ENCODE measurements at regions not wholly inside any gene's neighbourhood (a gene's known extent, or its start where the extent isn't known, plus 50 kb on each side); places are given as distances from the start of the nearest gene placed in this dataset.

DNA sequence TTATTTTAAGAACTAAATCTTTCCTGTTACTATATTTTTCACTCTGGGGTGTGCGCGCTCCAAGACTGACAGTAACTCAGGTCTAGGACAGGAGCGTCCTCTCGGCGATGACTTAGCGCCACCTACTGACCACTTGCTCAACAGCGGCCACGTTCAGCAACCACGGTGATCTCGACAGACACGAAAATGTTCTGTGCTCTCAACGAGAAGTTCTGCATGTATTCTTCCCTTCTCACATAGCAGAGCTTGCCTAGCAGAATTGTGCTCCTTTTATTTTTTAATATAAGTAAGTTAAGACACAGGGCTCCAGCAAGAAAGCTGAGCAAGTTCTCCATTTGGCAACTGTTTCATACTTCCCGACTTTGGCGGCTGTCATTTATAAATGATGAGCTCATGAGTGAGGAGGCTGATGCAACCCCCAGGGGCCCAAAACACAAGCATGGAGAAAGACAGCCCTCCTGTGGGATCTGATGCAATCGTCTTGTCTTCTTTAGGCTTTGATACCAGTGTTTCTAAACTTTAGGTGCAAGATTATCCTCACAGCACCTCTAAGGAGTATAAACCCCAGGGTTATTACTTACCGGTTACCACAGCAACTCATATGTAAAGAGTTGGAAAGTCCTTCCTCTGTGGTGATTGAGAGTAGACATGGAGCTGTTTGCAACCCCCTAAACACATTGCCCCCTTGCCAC, 92.6 kb downstream of the HHIPL2 start:
- H3K4me1 ChIP-seq, result peaks cover 7 to 9% (median 8%) of the 10 kb centered on the region in 4 donors
- peaks cover 0 to 17% (median 10%) of the 10 kb centered on the region in 4 donors for H3K9me3 ChIP-seq
- TF ChIP-seq, protein P1, sequence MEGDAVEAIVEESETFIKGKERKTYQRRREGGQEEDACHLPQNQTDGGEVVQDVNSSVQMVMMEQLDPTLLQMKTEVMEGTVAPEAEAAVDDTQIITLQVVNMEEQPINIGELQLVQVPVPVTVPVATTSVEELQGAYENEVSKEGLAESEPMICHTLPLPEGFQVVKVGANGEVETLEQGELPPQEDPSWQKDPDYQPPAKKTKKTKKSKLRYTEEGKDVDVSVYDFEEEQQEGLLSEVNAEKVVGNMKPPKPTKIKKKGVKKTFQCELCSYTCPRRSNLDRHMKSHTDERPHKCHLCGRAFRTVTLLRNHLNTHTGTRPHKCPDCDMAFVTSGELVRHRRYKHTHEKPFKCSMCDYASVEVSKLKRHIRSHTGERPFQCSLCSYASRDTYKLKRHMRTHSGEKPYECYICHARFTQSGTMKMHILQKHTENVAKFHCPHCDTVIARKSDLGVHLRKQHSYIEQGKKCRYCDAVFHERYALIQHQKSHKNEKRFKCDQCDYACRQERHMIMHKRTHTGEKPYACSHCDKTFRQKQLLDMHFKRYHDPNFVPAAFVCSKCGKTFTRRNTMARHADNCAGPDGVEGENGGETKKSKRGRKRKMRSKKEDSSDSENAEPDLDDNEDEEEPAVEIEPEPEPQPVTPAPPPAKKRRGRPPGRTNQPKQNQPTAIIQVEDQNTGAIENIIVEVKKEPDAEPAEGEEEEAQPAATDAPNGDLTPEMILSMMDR (IDR thresholded peaks at IDR 0.05), result peak; percentile 76 to 86 (median 78)
- no peak for TF ChIP-seq POLR2A (IDR thresholded peaks at IDR 0.05)
- H3K27ac ChIP-seq, result no peak overlapping the region
- ATAC-seq (ENCODE audit: low FRiP score in 2 of 2), result peak; percentile 85 to 95
- no peaks in the 10 kb centered on the region for H3K27me3 ChIP-seq
- peak overlapping the region in 1 of 4 donors; percentile 22 for H3K4me3 ChIP-seq
- 0 to 4% methylated on average over 16 of the region's 16 CpGs for WGBS, 2 donors
- DNase-seq, result peak in 1 of 2 donors; percentile 79
- H3K36me3 ChIP-seq, result no peaks in the 10 kb centered on the region

DNA sequence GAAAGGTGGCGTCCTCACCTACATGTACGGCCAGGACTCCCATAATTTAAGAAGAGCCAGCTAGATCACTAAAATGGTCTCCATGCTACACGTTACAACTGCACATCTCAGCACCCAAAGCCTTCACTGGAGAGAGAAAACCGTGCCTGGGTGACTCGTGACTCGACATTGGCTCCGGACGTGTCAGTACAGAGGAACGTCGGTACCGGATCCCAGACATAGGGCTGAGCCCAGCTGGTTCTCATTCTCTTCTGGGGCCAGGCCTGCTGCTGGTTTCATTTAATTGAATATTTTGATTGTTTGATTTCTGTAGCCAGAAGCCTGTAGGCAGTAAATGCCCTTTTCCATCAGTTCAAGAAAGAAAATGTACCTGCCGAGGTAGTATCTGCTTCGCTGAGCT, 93.1 kb downstream of the HHIPL2 start:
- peak; percentile 20 to 74 for ATAC-seq (ENCODE audit: low FRiP score in 2 of 2)
- TF ChIP-seq POLR2AphosphoS5 (IDR thresholded peaks at IDR 0.05) (no peak), EP300 (IDR thresholded peaks at IDR 0.05) (no peak), POLR2A (IDR thresholded peaks at IDR 0.05) (no peak)
- TF ChIP-seq, protein P1 (IDR thresholded peaks at IDR 0.05), result no peak
- H3K36me3 ChIP-seq, result no peaks in the 10 kb centered on the region
- no peaks in the 10 kb centered on the region for H3K27me3 ChIP-seq
- H3K4me1 ChIP-seq, result peaks cover 7 to 9% (median 8%) of the 10 kb centered on the region in 4 donors
- WGBS, 2 donors, result 42 to 52% methylated on average over 13 of the region's 13 CpGs
- H3K4me3 ChIP-seq, result peak overlapping the region in 1 of 4 donors; percentile 22
- no peak overlapping the region for H3K27ac ChIP-seq
- no peak for DNase-seq
- H3K9me3 ChIP-seq, result peaks cover 0 to 17% (median 10%) of the 10 kb centered on the region in 4 donors

DNA sequence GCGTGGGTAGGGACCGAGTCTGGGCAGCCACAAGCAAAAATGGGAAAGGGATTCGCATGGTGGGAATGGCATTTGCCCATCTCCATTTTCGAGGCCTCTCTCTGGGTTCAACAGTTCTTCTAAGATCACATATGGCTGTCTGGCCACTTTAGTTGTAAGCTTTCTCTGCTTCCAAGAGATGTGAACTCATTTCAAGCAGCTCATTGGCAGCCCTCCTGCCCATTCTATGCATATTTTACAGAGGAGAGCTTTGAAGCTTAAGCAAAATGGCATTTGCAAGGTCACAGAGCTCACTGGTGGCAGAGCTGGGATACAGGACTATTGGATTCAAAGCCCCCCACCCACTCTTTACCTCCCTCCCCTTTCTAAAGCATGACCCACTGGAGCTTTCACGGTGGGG, 93.7 kb downstream of the HHIPL2 start:
- Histone ChIP-seq H3K4me3 (no peak overlapping the region), H3K27ac (no peak overlapping the region), H3K4me1 (peaks cover 7 to 9% (median 8%) of the 10 kb centered on the region in 4 donors), H3K36me3 (no peaks in the 10 kb centered on the region), H3K9me3 (peaks cover 0 to 17% (median 10%) of the 10 kb centered on the region in 4 donors), H3K27me3 (no peaks in the 10 kb centered on the region)
- no peak for DNase-seq
- TF ChIP-seq, protein P1 (IDR thresholded peaks at IDR 0.05), result no peak
- TF ChIP-seq POLR2A (IDR thresholded peaks at IDR 0.05) (no peak), POLR2AphosphoS5 (IDR thresholded peaks at IDR 0.05) (no peak), EP300 (IDR thresholded peaks at IDR 0.05) (no peak)
- no peak for ATAC-seq (ENCODE audit: low FRiP score in 2 of 2)
- 87 to 89% methylated on average over 5 of the region's 5 CpGs for WGBS, 2 donors

DNA sequence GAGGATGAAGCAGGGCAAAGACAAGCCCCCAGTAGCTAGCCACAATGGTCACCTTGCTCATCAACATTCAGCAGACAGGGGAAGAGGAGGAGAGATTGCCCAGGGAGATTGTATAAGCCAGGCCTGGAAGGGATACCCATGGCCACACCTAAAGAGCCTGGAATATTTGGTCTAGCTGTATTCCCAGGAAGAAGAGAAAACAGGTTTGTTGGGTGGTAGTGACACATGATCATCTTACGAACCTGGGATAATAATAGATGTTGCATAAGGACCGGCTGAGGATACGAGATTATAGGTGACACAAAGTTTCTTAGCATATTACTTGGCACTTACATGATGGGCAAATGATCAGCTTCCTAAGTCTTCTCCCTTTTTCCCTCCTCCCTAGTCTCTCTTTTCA, 95.9 kb downstream of the HHIPL2 start:
- peaks cover 0 to 2% (median 2%) of the 10 kb centered on the region in 4 donors for H3K9me3 ChIP-seq
- H3K27ac ChIP-seq, result no peak overlapping the region
- ATAC-seq (ENCODE audit: low FRiP score in 2 of 2) (no peak), DNase-seq (no peak)
- TF ChIP-seq POLR2A (IDR thresholded peaks at IDR 0.05), result no peak
- H3K4me3 ChIP-seq, result no peak overlapping the region
- peaks cover 7 to 9% (median 8%) of the 10 kb centered on the region in 4 donors for H3K4me1 ChIP-seq
- no peaks in the 10 kb centered on the region for H3K36me3 ChIP-seq
- 73% methylated on average over 3 of the region's 3 CpGs for WGBS, 2 donors
- H3K27me3 ChIP-seq, result no peaks in the 10 kb centered on the region

DNA sequence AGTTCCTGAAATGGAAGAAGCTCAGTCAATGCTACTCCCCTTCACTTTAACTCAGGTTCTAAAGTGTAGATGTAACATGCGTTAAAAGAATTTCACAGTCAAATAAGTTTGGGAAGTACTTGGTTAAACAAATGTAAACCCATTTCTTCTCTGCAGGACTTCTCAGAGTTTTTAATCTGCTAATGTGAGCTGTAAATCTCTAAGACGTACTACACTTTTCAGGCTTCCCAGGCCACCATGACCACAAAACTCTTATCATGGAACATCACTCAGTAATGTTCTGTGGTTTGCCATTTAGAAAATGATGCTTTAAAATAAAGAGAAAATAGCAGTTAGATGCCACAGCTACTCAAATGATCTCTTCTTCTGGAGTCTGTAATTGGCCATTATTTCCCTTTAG, 104.3 kb downstream of the HHIPL2 start:
- no peak for DNase-seq
- Histone ChIP-seq H3K36me3 (no peaks in the 10 kb centered on the region), H3K4me3 (no peak overlapping the region), H3K9me3 (no peaks in the 10 kb centered on the region), H3K27me3 (no peaks in the 10 kb centered on the region), H3K27ac (no peak overlapping the region), H3K4me1 (no peaks in the 10 kb centered on the region)
- no peak for ATAC-seq (ENCODE audit: low FRiP score in 2 of 2)
- TF ChIP-seq POLR2A (IDR thresholded peaks at IDR 0.05) (no peak), POLR2AphosphoS5 (IDR thresholded peaks at IDR 0.05) (no peak), EP300 (IDR thresholded peaks at IDR 0.05) (no peak)
- TF ChIP-seq, protein P1 (IDR thresholded peaks at IDR 0.05), result no peak
- WGBS, 2 donors, result 63% methylated on average over 2 of the region's 2 CpGs
